ENCODE measurements at regions not wholly inside any gene's neighbourhood (a gene's known extent, or its start where the extent isn't known, plus 50 kb on each side); places are given as distances from the start of the nearest gene placed in this dataset.

GRCh38 chr17:77308861-77309726 is 168.3 kb downstream of the SEC14L1 start:
- no peak for TF ChIP-seq CTCF (IDR thresholded peaks at IDR 0.05; ENCODE audit: borderline replicate concordance)
- H3K4me1 ChIP-seq = peaks cover 33% of the 10 kb centered on the region
- intact Hi-C loops (cut with micrococcal nuclease) = no loop called here
- no peak for DNase-seq
- H3K9me3 ChIP-seq (replicated peaks) = no peaks in the 10 kb centered on the region
- H3K4me3 ChIP-seq = no peak overlapping the region
- H3K27me3 ChIP-seq (ENCODE audit: low read depth) = no peaks in the 10 kb centered on the region
- H3K27ac ChIP-seq (replicated peaks) = no peak overlapping the region
- no peaks in the 10 kb centered on the region for H3K36me3 ChIP-seq

- intact Hi-C loops (cut with micrococcal nuclease) = no loop called here
- no peak for TF ChIP-seq CTCF (IDR thresholded peaks at IDR 0.05; ENCODE audit: borderline replicate concordance)
Observed at GRCh38 chr17:77310336-77310735, 169.6 kb downstream of the SEC14L1 start.

GRCh38 chr17:77311371-77311981 is 170.7 kb downstream of the SEC14L1 start:
- no peaks in the 10 kb centered on the region for H3K27me3 ChIP-seq (ENCODE audit: low read depth)
- intact Hi-C loops (cut with micrococcal nuclease) = no loop called here
- no peak overlapping the region for H3K27ac ChIP-seq (replicated peaks)
- no peak for DNase-seq
- TF ChIP-seq CTCF (IDR thresholded peaks at IDR 0.05; ENCODE audit: borderline replicate concordance) = no peak
- no peaks in the 10 kb centered on the region for H3K9me3 ChIP-seq (replicated peaks)
- peaks cover 40% of the 10 kb centered on the region for H3K4me1 ChIP-seq
- H3K4me3 ChIP-seq = no peak overlapping the region
- H3K36me3 ChIP-seq = no peaks in the 10 kb centered on the region

More at GRCh38 chr17:77310336-77310735, 169.6 kb downstream of the SEC14L1 start:
- no peaks in the 10 kb centered on the region for H3K27me3 ChIP-seq (ENCODE audit: low read depth)
- no peak for DNase-seq
- H3K27ac ChIP-seq (replicated peaks) = no peak overlapping the region
- no peaks in the 10 kb centered on the region for H3K36me3 ChIP-seq
- no peaks in the 10 kb centered on the region for H3K9me3 ChIP-seq (replicated peaks)
- H3K4me3 ChIP-seq = no peak overlapping the region
- peaks cover 33% of the 10 kb centered on the region for H3K4me1 ChIP-seq

- no peak for DNase-seq
- no peaks in the 10 kb centered on the region for H3K9me3 ChIP-seq (replicated peaks)
- H3K4me3 ChIP-seq = no peak overlapping the region
- H3K27ac ChIP-seq (replicated peaks) = no peak overlapping the region
- peaks cover 40% of the 10 kb centered on the region for H3K4me1 ChIP-seq
- H3K36me3 ChIP-seq = no peaks in the 10 kb centered on the region
- no peaks in the 10 kb centered on the region for H3K27me3 ChIP-seq (ENCODE audit: low read depth)
- intact Hi-C loops (cut with micrococcal nuclease) = no loop called here
- no peak for TF ChIP-seq CTCF (IDR thresholded peaks at IDR 0.05; ENCODE audit: borderline replicate concordance)
Observed at GRCh38 chr17:77312061-77312701, 171.4 kb downstream of the SEC14L1 start.

- peaks cover 35% of the 10 kb centered on the region for H3K4me1 ChIP-seq
- H3K27ac ChIP-seq (replicated peaks) = peak overlapping the region; percentile 48
- no peaks in the 10 kb centered on the region for H3K36me3 ChIP-seq
- intact Hi-C loops (cut with micrococcal nuclease) = no loop called here
- H3K27me3 ChIP-seq (ENCODE audit: low read depth) = no peaks in the 10 kb centered on the region
- TF ChIP-seq CTCF (IDR thresholded peaks at IDR 0.05; ENCODE audit: borderline replicate concordance) = no peak
- peak; percentile 68 for DNase-seq
- no peaks in the 10 kb centered on the region for H3K9me3 ChIP-seq (replicated peaks)
- H3K4me3 ChIP-seq = no peak overlapping the region
Observed at GRCh38 chr17:77312786-77313599, 172.2 kb downstream of the SEC14L1 start.

Data from left ventricle myocardium inferior (tissue), 1 donor.